ENCODE measurements at regions not wholly inside any gene's neighbourhood (a gene's known extent, or its start where the extent isn't known, plus 50 kb on each side); places are given as distances from the start of the nearest gene placed in this dataset.
"Not testable (repeated sequence)": the region's sequence is repeated elsewhere in the genome, so short reads cannot be mapped to it uniquely, and the experiment has no call there.

DNA sequence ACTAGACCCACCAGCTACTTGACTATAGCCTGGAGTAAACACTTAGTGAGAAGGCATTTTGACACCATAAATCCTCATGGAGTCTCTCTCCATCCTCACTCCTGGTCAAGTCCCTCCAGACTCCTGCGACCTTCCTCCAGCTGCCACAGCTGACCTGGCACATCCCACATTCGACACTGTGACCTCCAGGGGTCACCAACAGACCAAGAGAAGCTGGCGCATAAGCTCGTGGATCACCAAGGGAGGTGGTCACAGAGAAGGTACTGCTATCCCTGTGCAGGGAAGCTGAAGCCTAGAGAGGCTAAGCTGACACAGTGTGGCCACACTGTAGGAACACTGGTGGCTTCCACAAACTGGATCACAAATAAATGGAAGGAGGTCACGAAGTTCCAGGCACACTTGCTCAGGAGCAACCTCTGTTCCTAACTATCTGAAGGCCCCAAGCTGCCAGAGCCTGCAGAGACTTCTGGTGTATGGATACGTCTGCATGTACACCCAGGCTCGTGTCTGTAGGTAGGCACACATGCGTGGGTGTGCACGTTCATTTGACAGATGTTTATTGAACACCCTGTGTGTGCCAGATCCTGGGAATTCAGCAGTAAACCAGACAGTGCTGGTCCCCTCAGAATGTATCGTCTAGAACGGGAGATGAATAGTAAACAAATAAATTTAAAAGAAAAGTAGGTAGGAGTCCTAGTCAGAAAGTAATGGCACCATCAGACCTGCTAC is 104.4 kb downstream of the C5orf15 start:
- no peak overlapping the region for H3K4me3 ChIP-seq (ENCODE audit: low read length)
- TF ChIP-seq, protein P1, sequence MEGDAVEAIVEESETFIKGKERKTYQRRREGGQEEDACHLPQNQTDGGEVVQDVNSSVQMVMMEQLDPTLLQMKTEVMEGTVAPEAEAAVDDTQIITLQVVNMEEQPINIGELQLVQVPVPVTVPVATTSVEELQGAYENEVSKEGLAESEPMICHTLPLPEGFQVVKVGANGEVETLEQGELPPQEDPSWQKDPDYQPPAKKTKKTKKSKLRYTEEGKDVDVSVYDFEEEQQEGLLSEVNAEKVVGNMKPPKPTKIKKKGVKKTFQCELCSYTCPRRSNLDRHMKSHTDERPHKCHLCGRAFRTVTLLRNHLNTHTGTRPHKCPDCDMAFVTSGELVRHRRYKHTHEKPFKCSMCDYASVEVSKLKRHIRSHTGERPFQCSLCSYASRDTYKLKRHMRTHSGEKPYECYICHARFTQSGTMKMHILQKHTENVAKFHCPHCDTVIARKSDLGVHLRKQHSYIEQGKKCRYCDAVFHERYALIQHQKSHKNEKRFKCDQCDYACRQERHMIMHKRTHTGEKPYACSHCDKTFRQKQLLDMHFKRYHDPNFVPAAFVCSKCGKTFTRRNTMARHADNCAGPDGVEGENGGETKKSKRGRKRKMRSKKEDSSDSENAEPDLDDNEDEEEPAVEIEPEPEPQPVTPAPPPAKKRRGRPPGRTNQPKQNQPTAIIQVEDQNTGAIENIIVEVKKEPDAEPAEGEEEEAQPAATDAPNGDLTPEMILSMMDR (IDR thresholded peaks at IDR 0.05; ENCODE audit: insufficient read depth, low read depth, low read length, missing control alignments) = no peak
- DNase-seq (ENCODE audit: low read depth) = no peak

DNA sequence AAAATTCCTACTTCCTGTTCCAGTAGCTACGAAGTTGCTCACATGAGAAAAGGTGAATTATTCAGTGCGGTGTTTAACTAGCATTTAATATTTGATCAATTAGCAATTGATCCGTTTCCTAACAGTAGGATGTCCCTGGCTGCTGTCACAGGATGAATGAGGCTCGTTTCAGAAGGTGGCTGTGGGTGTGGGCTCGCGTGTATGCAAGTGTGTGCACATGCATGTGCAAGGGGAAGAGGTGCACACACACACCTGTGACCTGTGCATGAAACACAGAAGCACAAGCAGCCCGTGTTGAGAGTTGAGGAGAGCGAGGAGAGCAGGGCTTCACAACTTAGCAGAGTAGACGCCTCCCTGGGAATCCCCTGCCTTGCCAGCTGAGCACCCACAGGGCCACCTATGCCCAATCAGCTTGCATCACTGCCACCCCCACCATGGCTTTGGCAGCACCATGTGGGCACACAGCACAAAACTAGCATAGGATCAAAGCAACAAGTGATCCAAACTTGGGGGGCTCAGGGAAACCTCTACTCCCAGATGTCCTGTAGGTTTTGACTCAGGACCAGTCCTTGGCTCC is 107.2 kb downstream of the C5orf15 start:
- no peak for DNase-seq (ENCODE audit: low read depth)
- TF ChIP-seq, protein P1 (IDR thresholded peaks at IDR 0.05; ENCODE audit: insufficient read depth, low read depth, low read length, missing control alignments) = no peak
- H3K4me3 ChIP-seq (ENCODE audit: low read length) = no peak overlapping the region

DNA sequence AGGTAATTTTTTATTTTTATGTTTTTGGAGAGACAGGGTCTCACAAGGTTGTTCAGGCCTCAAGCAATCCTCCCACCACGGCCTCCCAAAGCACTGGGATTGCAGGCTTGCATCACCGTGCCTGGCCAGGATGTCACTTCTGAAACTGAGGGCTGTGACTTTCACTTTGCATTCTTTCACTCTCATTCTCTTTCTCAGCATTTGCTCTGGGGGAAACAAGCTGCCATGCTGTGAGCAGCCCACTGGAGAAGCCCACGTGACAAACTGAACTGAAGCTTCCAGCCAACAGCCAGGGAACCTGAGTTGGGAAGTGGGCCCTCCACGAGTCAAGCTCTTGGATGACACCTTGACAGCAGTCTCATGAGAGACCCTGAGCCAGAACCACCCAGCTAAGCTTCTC is 109.4 kb downstream of the C5orf15 start:
- TF ChIP-seq, protein P1 (IDR thresholded peaks at IDR 0.05; ENCODE audit: insufficient read depth, low read depth, low read length, missing control alignments) = no peak
- DNase-seq (ENCODE audit: low read depth) = no peak
- H3K4me3 ChIP-seq (ENCODE audit: low read length) = no peak overlapping the region

DNA sequence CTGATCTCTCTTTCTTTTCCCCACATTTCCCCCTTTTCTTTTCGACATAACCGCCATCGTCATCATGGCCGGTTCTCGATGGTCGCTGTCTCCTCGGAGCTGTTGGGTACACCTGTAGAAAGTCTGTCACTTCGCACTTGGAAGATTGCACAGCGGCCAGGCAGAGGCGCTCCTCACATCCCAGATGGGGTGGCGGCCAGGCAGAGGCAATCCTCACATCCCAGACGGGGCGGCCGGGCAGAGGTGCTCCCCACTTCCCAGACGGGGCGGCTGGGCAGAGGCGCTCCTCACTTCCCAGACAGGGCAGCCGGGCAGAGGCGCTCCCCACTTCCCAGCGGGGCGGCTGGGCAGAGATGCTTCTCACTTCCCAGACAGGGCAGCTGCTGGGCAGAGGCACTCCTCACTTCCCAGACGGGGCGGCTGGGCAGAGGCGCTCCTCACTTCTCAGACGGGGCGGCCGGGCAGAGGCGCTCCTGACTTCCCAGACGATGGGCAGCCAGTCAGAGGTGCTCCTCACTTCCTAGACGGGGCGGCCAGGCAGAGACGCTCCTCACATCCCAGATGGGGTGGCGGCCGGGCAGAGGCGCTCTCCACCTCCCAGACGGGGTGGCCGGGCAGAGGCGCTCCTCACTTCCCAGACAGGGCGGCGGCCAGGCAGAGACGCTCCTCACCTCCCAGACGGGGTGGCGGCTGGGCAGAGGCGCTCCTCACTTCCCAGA is 110.7 kb downstream of the C5orf15 start:
- H3K4me3 ChIP-seq (ENCODE audit: low read length); DNase-seq (ENCODE audit: low read depth): not testable (repeated sequence)

DNA sequence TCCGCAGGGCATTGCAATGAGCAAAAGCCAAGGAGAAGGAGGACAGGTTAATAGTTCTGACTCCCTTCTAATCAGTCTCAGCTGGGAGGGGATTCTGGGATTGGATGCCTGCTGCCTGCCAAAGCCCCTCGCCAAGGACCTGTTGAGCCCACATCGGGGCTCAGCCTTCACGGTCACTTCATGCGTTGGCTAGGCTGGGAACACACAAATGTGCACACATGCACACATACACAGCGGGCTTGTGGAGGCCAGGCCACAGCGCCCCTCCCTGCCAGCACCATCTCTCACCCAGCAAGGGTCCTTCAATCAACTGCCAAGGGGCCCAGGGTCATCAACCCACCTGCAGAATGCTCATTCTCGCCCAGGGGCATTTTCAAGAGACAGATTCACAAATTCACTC is 113.9 kb downstream of the C5orf15 start:
- no peak for DNase-seq (ENCODE audit: low read depth)
- TF ChIP-seq, protein P1 (IDR thresholded peaks at IDR 0.05; ENCODE audit: insufficient read depth, low read depth, low read length, missing control alignments) = no peak

DNA sequence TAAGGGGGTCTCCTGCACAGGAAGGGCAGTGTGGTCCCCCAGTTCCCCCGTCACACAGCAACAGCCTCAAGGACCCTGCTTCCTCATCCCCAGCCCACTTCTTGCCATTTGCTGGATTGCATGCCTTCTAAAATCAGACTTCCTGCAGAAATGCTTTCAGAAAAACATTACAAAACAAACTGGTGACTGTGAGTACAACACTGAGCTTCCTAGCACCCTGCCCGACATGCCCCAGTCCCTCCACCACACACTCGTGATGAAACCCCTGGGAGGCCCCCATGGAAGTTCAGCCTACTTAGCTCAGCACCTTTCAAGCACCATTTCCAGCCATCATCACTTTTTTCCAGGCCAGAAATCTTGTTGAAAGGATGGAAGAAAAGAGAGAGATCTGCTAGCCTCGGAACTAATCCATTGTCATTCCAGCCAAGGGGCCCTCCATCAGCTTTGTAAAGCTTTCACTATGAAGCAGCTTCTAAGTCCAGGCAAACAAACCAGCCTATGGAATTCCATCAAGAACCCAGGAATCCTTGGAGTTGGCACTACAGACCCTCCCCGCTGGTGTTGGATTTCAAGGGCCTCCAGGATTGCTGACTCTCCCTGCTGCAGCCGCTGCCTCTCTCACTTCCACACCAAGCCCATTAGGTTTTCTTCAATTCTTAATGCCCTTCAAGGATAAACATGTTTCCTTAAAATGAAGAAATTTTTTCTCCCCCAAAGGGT is 114.6 kb downstream of the C5orf15 start:
- TF ChIP-seq, protein P1 (IDR thresholded peaks at IDR 0.05; ENCODE audit: insufficient read depth, low read depth, low read length, missing control alignments) = no peak
- DNase-seq (ENCODE audit: low read depth) = no peak
- no peak overlapping the region for H3K4me3 ChIP-seq (ENCODE audit: low read length)

More for the DNA sequence above, 113.9 kb downstream of the C5orf15 start:
- no peak overlapping the region for H3K4me3 ChIP-seq (ENCODE audit: low read length)

DNA sequence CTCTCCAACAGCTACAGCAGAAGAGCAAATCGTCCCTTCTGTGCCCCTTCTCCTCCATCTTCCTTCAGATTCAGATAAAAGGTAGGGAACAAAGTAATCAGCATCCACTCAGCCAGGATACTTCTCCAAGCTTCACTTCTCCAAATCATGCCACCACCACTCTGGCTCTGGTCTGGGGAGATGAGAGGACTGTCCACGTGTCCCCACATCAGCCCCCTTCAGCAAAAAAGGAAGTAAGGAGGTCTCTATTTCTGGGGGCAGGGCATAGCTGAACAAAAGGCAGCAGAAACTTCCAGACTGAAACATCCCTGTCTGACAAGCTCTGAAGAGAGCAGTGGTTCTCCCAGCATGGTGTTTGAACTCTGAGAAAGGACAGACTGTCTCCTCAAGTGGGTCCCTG is 116.9 kb downstream of the C5orf15 start:
- no peak for DNase-seq (ENCODE audit: low read depth)
- TF ChIP-seq, protein P1 (IDR thresholded peaks at IDR 0.05; ENCODE audit: insufficient read depth, low read depth, low read length, missing control alignments) = no peak
- no peak overlapping the region for H3K4me3 ChIP-seq (ENCODE audit: low read length)
